Thyroid gland (tissue), 4 donors: ENCODE measurements at regions not wholly inside any gene's neighbourhood (a gene's known extent, or its start where the extent isn't known, plus 50 kb on each side); places are given as distances from the start of the nearest gene placed in this dataset.

ENCODE experiments used
- POLR2A ChIP-seq, 2 donors: fragments of 450-650 bp; IDR thresholded peaks; one replicate each; pipeline ENCODE4 v1.6.1; 2017; ENCODE audit warnings: antibody characterized with exemption in 2 of 2, mild to moderate bottlenecking in 2 of 2, moderate library complexity in 1 of 2
- TF ChIP-seq, protein P1 (sequence below), 6 experiments: fragments of 200-600 bp in 3 of 6; fragments of 450-650 bp in 3 of 6; sonication (generic) in 3 of 6; IDR thresholded peaks; one replicate each; pipeline ENCODE4 v1.5.1; 2016 to 2019; ENCODE audit warnings: antibody characterized with exemption in 6 of 6, mild to moderate bottlenecking in 2 of 6, inconsistent platforms in 1 of 6, moderate library complexity in 1 of 6

DNA sequence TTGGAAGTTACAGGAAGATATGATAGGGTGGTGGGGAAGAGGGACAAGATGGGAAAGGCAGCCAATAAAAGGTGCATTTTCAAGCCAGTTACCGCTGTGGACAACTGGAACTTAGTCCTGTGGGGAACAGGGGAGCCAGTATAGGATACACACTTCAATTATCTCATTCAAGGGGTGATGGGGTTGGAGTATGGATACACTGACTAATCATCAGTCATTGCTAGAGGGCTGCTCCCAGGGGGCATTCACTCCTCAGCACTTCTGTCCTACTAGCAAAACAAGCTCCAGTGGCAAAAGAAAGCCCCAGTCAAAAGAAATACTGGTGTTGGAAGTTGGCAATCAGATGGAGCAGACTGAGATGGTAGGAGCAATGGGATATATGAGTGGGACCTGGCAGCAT, 183.4 kb upstream of the GADL1 start:
- TF ChIP-seq, protein P1, sequence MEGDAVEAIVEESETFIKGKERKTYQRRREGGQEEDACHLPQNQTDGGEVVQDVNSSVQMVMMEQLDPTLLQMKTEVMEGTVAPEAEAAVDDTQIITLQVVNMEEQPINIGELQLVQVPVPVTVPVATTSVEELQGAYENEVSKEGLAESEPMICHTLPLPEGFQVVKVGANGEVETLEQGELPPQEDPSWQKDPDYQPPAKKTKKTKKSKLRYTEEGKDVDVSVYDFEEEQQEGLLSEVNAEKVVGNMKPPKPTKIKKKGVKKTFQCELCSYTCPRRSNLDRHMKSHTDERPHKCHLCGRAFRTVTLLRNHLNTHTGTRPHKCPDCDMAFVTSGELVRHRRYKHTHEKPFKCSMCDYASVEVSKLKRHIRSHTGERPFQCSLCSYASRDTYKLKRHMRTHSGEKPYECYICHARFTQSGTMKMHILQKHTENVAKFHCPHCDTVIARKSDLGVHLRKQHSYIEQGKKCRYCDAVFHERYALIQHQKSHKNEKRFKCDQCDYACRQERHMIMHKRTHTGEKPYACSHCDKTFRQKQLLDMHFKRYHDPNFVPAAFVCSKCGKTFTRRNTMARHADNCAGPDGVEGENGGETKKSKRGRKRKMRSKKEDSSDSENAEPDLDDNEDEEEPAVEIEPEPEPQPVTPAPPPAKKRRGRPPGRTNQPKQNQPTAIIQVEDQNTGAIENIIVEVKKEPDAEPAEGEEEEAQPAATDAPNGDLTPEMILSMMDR (IDR thresholded peaks at IDR 0.05) = no peak
- TF ChIP-seq POLR2A (IDR thresholded peaks at IDR 0.05) = no peak
